Muscle layer of duodenum (tissue), 2 donors: ENCODE measurements at regions not wholly inside any gene's neighbourhood (a gene's known extent, or its start where the extent isn't known, plus 50 kb on each side); places are given as distances from the start of the nearest gene placed in this dataset.
"Not testable (repeated sequence)": the region's sequence is repeated elsewhere in the genome, so short reads cannot be mapped to it uniquely, and the experiment has no call there.

Experiments
- H3K27ac ChIP-seq: one replicate; pipeline ENCODE4 v1.7.0; 2013; ENCODE audit warnings: mild to moderate bottlenecking, low read length
- H3K27me3 ChIP-seq: one replicate; pipeline ENCODE4 v1.7.0; 2013; ENCODE audit warnings: low read depth, mild to moderate bottlenecking, control low read depth, low read length
- H3K36me3 ChIP-seq, 2 donors: one replicate each; pipeline ENCODE4 v1.7.0; 2013; ENCODE audit warnings: low read length in 2 of 2, control low read depth in 1 of 2, mild to moderate bottlenecking in 1 of 2; ENCODE audit not compliant: insufficient read depth in 2 of 2, control insufficient read depth in 1 of 2
- H3K4me1 ChIP-seq, 2 donors: one replicate each; pipeline ENCODE4 v1.7.0; 2013; ENCODE audit warnings: low read length in 2 of 2, mild to moderate bottlenecking in 2 of 2, control low read depth in 1 of 2, moderate library complexity in 1 of 2; ENCODE audit not compliant: insufficient read depth in 2 of 2, control insufficient read depth in 1 of 2
- H3K4me3 ChIP-seq, 2 donors: one replicate each; pipeline ENCODE4 v1.7.0; 2013; ENCODE audit warnings: low read length in 2 of 2, low read depth in 1 of 2, mild to moderate bottlenecking in 1 of 2
- H3K9me3 ChIP-seq, 2 donors: one replicate each; pipeline ENCODE4 v1.7.0; 2013; ENCODE audit warnings: low read length in 2 of 2, control low read depth in 1 of 2, mild to moderate bottlenecking in 1 of 2; ENCODE audit not compliant: control insufficient read depth in 1 of 2
- donor health status: healthy.

- not testable (repeated sequence) for H3K27ac ChIP-seq, H3K9me3 ChIP-seq, H3K4me3 ChIP-seq, H3K36me3 ChIP-seq, H3K27me3 ChIP-seq, H3K4me1 ChIP-seq
Measured at GRCh38 chr6:12363277-12363650, 73.1 kb downstream of the EDN1 start.

- H3K27ac ChIP-seq = peak overlapping the region; percentile 48
- no peak overlapping the region for H3K4me3 ChIP-seq
- H3K27me3 ChIP-seq = no peaks in the 10 kb centered on the region
- no peaks in the 10 kb centered on the region for H3K4me1 ChIP-seq
- H3K9me3 ChIP-seq = no peaks in the 10 kb centered on the region
- H3K36me3 ChIP-seq = no peaks in the 10 kb centered on the region
Measured at GRCh38 chr6:12363651-12364381, 73.7 kb downstream of the EDN1 start.

GRCh38 chr6:12364621-12365020 is 74.5 kb downstream of the EDN1 start:
- H3K4me1 ChIP-seq = no peaks in the 10 kb centered on the region
- H3K36me3 ChIP-seq = no peaks in the 10 kb centered on the region
- H3K27ac ChIP-seq = no peak overlapping the region
- no peaks in the 10 kb centered on the region for H3K9me3 ChIP-seq
- no peak overlapping the region for H3K4me3 ChIP-seq
- no peaks in the 10 kb centered on the region for H3K27me3 ChIP-seq

- no peaks in the 10 kb centered on the region for H3K4me1 ChIP-seq
- H3K27me3 ChIP-seq = no peaks in the 10 kb centered on the region
- H3K27ac ChIP-seq = no peak overlapping the region
- no peak overlapping the region for H3K4me3 ChIP-seq
- no peaks in the 10 kb centered on the region for H3K9me3 ChIP-seq
- no peaks in the 10 kb centered on the region for H3K36me3 ChIP-seq
Measured at GRCh38 chr6:12366731-12367130, 76.6 kb downstream of the EDN1 start.

- H3K36me3 ChIP-seq = no peaks in the 10 kb centered on the region
- H3K9me3 ChIP-seq = no peaks in the 10 kb centered on the region
- no peaks in the 10 kb centered on the region for H3K27me3 ChIP-seq
- H3K4me1 ChIP-seq = no peaks in the 10 kb centered on the region
- H3K27ac ChIP-seq = no peak overlapping the region
- no peak overlapping the region for H3K4me3 ChIP-seq
Measured at GRCh38 chr6:12367412-12367811, 77.3 kb downstream of the EDN1 start.

GRCh38 chr6:12369355-12369754 is 79.2 kb downstream of the EDN1 start:
- Histone ChIP-seq H3K27ac (no peak overlapping the region), H3K9me3 (no peaks in the 10 kb centered on the region), H3K27me3 (no peaks in the 10 kb centered on the region), H3K36me3 (no peaks in the 10 kb centered on the region), H3K4me1 (no peaks in the 10 kb centered on the region), H3K4me3 (no peak overlapping the region)

GRCh38 chr6:12369781-12370262 is 79.7 kb downstream of the EDN1 start:
- Histone ChIP-seq H3K4me3 (no peak overlapping the region), H3K36me3 (no peaks in the 10 kb centered on the region), H3K9me3 (no peaks in the 10 kb centered on the region), H3K27ac (no peak overlapping the region), H3K27me3 (no peaks in the 10 kb centered on the region), H3K4me1 (no peaks in the 10 kb centered on the region)

GRCh38 chr6:12371151-12371550 is 81.0 kb downstream of the EDN1 start:
- H3K27ac ChIP-seq = no peak overlapping the region

GRCh38 chr6:12371641-12372146 is 81.5 kb downstream of the EDN1 start:
- H3K9me3 ChIP-seq = no peaks in the 10 kb centered on the region
- H3K27ac ChIP-seq = no peak overlapping the region

More at GRCh38 chr6:12371151-12371550, 81.0 kb downstream of the EDN1 start:
- Histone ChIP-seq H3K4me3 (no peak overlapping the region), H3K27me3 (no peaks in the 10 kb centered on the region), H3K9me3 (no peaks in the 10 kb centered on the region), H3K4me1 (no peaks in the 10 kb centered on the region), H3K36me3 (no peaks in the 10 kb centered on the region)

GRCh38 chr6:12379181-12379580 is 89.0 kb downstream of the EDN1 start:
- no peaks in the 10 kb centered on the region for H3K36me3 ChIP-seq
- H3K4me3 ChIP-seq = no peak overlapping the region
- no peak overlapping the region for H3K27ac ChIP-seq
- no peaks in the 10 kb centered on the region for H3K9me3 ChIP-seq
- no peaks in the 10 kb centered on the region for H3K27me3 ChIP-seq
- no peaks in the 10 kb centered on the region for H3K4me1 ChIP-seq

More at GRCh38 chr6:12371641-12372146, 81.5 kb downstream of the EDN1 start:
- Histone ChIP-seq H3K4me1 (no peaks in the 10 kb centered on the region), H3K36me3 (no peaks in the 10 kb centered on the region), H3K4me3 (no peak overlapping the region), H3K27me3 (no peaks in the 10 kb centered on the region)

- Histone ChIP-seq H3K4me1 (no peaks in the 10 kb centered on the region), H3K27me3 (no peaks in the 10 kb centered on the region), H3K4me3 (no peak overlapping the region), H3K9me3 (no peaks in the 10 kb centered on the region), H3K36me3 (no peaks in the 10 kb centered on the region), H3K27ac (no peak overlapping the region)
Measured at GRCh38 chr6:12381587-12381986, 91.4 kb downstream of the EDN1 start.

- Histone ChIP-seq H3K4me1 (no peaks in the 10 kb centered on the region), H3K9me3 (no peaks in the 10 kb centered on the region), H3K27me3 (no peaks in the 10 kb centered on the region), H3K4me3 (no peak overlapping the region), H3K36me3 (no peaks in the 10 kb centered on the region), H3K27ac (no peak overlapping the region)
Measured at GRCh38 chr6:12383448-12383847, 93.3 kb downstream of the EDN1 start.
